GM18502 (cell line): ENCODE measurements at regions not wholly inside any gene's neighbourhood (a gene's known extent, or its start where the extent isn't known, plus 50 kb on each side); places are given as distances from the start of the nearest gene placed in this dataset.

Source experiments
- ATAC-seq: cut with Tn5 transposase; IDR thresholded peaks from one replicate; pipeline ENCODE4 v1.9.1; 2021; ENCODE audit warnings: mild to moderate bottlenecking; ENCODE audit not compliant: unreplicated experiment, poor library complexity

DNA sequence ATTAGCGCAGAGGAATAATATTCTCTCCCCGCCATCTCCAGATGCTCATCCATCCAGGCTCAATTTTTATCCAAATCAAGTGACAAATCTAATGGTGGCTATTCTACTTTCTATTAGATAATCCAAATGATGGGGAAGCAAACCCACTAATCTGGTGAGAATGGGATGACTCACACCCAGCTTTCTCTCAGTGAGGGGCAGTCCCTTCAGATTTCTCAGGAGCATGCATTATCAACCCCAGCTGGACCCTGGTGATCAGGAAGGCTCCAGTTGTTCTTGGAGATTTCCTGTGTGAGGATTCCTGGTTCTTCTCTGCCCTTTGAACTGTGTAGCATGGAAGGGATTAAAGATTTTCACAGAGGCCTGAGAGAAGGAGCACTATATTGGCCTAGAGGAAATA is 358.0 kb downstream of the WDR72 start:
- ATAC-seq, result no peak

GRCh38 chr15:53400986-53401385 is 358.5 kb downstream of the WDR72 start:
- ATAC-seq, result no peak

GRCh38 chr15:53397041-53397616 is 362.3 kb downstream of the WDR72 start:
- ATAC-seq, result no peak

GRCh38 chr15:53395871-53396270 is 363.6 kb downstream of the WDR72 start:
- no peak for ATAC-seq

GRCh38 chr15:53390549-53390948 is 368.9 kb downstream of the WDR72 start:
- ATAC-seq, result no peak

DNA sequence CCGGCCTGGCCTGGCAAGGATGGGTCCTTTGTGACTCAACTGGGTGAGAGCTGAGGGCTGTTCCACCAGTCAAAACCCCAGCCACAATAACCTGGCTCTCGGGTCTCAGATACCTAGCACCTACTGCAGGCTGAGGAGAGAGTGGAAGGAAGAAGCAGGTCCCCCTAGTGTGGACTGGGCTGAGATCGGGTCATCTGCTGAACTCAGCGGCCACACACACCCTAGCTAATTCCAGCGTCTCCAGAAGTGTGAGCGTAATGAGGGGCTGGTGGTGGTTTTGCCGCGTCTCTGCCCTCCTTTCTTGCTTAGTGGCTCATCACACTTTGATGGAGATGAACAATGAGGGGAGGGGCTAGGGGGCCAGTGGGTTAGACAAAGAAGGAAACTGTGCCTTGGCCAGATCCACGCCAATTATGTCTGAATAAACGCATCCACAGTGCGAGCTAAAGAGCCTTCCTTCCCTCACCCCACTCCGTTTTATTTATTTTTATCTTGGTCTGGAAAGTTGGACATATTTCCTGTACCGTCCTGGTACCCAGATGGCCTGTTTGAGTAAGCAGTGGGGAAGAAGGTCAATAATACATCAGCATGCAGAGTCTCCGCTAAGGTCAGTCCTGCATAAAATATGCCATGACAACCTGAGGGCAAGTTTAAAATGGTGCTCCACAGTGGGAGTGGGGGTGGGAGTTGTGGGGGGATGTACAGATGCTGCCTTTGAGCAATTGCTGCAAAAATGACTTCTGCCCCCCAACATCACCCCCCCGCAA is 370.0 kb downstream of the WDR72 start:
- ATAC-seq, result no peak

- ATAC-seq, result no peak
Observed at GRCh38 chr15:53384417-53384816, 375.0 kb downstream of the WDR72 start.

DNA sequence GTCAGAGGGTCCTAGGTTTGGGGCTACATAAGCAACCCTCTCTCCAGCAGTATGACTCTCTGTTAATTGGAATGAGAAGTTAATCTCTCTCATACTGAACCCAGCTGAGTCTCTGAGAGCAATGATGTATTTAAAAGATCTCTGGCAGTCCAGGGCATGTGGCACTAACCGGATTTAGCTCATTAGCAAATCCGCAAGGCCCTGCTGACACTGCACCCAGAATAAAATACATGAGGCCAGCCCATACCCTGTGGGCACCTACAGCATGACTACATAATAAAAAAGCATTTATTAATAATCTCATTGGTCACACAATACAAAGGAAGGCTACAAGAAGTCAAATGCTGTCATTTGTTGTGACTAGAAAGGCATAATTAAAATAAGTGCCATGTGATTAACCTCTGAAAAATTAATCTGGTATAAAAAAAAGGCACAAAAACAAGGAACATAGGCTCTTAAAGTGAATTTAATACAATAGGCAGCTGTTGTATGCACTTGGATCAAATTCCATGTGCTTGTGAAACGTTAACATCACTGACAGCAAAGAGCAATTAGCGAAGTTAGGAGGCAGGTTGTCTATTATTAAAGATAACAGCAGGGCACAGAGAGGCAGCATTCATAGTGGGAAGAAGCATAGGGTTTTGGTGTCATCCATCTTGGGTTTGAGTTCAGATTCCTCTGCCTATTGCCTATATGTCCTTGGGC is 381.2 kb downstream of the WDR72 start:
- no peak for ATAC-seq

DNA sequence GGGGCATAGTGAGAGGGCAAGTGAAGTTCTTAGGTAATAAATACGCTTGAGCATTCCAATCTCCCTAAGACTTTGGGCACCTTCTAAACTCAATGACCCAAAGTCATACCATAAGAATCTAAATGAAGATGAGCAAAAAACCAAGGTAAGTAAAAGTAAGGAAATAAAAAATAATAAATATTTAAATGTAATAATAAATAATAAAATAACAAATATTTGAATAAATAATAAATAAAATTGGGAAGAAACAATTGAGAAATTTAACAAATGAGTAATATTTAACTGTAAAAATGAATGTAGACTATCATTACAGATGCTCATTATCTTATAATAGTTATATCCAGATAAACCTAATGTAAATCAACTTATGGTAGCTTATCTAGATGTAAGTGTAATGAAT is 391.7 kb downstream of the WDR72 start:
- ATAC-seq, result no peak

DNA sequence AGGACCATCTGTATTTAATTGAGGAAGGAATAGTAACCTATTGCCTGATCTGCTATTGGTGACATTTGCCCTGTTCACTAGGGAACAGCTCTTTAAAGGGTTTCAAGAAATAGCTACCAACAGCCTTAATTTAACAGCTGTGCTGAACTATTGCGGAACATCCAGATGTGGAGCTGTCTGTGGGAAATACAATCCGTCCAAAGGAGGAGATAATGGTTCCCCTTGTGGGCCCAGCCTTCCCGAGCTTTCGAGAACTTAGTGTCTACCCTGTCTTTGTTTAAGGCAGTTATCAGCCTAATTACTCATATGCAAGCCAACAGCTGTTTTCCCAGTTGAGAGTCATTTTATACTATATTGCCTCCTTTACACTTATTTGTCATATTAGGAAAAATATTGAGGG is 398.6 kb downstream of the WDR72 start:
- ATAC-seq, result no peak

DNA sequence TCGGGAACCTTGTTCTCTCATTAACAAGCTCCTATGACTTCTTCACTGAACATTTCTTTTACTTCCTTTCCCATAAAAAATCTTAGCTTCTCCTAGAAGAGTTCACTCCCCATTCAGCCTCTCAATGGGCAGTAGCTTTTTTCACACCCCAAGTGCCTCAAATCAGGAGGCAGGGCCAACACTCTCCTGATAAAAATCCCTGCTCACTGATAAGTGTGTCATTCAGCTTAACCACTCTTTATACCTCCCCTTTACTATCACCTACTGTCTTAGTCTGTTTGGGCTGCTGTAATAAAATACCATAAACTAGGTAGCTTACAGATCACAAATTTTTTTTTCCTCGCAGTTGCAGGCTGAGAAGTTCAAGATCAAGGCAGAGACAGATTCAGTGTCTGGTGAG is 400.4 kb downstream of the WDR72 start:
- ATAC-seq, result no peak

DNA sequence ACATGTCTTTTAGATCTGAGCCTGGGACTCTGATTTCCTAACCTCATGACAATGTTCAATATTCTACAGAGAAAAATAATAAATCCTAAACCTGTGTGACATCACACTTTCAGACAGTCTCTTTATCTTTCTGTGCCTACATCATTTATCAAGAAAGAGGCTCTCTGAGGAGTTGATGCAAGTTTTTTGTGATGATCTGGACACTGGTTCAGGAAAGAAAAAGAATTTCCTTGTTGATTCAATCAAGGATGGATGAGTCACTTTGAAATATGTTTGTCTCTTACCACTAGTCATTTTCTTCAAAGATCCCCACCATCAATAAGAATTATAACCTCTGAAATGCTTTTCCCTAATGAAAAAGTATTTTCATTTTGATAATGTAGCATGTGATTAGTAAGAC is 404.6 kb downstream of the WDR72 start:
- ATAC-seq, result no peak

DNA sequence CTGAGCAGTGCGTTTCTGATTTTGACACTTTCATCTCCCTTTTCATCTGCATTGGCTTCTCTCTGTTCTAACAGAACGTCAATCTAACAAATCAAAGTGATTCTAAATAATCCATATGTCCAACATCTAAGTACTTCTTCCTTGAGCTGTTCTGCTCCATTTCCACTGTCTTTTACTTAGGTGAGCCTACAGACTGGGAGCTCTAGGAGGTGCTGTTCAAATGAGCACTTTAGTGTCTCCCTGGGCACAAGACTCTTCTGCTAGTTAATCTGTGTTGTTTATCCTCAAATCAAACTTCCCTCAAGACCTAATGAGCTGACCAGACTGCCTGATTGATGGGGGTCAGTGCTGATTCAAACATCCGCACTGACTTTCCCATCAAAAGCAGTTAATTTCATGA is 408.1 kb downstream of the WDR72 start:
- no peak for ATAC-seq

DNA sequence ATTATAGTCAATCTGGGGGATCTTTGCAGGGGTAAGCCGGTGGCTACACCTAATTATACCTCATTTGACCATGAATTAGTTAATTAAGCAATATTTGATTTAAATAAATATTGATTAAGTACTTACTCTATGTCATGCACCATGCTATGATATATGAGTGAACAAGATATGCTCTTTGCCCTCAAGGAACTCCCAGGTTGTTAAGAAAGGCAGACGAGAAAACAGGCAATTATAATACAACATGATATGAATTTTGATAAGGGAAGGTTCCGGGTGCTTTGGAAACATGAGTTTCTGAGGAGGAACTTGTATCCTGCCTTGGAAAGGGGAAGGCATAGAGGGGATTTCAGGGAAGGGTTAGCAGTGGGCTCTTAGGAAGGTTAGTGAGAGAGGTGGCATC is 412.9 kb downstream of the WDR72 start:
- ATAC-seq, result no peak

DNA sequence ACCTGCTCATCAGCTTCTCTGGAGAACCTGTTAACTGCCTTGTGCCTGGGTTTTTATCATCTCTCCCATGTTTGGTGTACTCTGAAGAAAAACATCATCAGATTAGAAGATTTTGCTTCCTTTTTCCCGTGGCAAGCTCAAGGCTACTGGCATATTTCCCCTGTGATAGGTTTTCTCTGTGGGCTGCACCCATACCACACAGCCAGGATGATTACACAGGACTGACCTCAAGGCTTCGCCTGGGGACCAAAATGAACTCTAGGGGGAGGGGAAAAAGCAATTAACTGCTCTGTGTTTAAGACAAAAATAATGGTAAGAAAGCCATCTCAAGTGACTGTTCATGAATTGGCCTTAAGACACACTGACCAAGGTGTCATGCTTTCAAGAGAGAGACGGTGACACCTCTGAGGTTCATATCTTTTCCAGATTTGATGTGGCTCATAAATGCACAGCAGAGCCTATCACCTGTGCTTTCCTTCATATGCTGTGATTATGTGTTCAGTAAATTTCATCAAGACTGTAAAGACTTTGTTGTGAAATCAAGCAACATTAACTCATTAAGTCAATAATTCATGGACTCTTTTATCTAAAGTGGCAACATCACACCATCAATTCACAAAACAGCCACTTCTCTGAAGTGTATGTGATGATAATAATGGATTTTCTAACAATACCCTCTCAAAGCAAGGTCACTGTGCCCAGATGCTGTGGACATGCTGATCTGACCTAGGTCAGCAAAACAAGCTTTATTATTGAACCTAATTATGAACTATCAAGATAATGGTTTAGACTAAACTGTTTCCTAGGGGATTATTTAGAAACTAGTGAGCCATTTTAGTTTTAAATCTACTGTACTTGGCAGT is 427.9 kb downstream of the WDR72 start:
- ATAC-seq, result no peak

DNA sequence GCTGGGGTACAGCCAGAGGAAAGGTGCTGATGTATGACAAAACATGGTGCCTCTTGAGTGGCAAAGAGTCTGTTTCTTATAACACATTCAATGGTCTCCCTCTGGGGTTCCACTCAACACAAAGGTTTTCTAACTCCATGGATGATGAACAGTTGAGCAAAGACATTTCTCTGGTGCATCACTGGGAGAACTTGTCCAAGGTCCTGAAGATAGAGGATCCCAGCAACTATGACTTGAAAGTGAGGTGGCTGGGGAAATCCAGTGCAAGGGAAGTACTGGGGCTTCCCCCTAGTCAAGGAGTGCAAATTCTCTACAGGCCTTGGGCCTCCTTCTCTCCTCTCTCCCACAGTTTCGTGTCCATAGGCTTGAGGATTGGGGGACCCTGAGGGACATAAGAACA is 431.1 kb downstream of the WDR72 start:
- ATAC-seq, result no peak

GRCh38 chr15:53324061-53324460 is 435.4 kb downstream of the WDR72 start:
- ATAC-seq, result no peak

GRCh38 chr15:53323191-53323590 is 436.3 kb downstream of the WDR72 start:
- ATAC-seq, result no peak

DNA sequence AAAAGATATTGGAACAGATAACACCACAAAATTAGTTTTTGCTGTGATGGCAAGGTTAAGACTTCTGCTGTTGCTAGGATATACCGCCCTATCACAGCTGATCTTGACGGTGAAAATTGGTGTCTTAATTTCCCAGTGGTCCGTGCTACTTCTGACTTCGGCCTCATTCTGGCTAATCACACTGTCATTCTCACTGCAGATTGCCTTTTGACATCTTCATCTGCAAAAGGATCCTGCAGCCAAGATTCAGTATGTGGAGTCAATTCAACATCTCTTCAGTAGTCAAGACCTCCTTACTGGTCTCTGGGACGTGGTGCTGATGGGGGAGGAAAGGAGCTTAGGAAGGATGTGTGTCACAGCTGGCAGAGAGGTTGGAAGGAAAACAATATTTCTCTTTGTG is 438.6 kb downstream of the WDR72 start:
- ATAC-seq, result no peak

GRCh38 chr15:53312707-53313106 is 446.8 kb downstream of the WDR72 start:
- ATAC-seq, result no peak

DNA sequence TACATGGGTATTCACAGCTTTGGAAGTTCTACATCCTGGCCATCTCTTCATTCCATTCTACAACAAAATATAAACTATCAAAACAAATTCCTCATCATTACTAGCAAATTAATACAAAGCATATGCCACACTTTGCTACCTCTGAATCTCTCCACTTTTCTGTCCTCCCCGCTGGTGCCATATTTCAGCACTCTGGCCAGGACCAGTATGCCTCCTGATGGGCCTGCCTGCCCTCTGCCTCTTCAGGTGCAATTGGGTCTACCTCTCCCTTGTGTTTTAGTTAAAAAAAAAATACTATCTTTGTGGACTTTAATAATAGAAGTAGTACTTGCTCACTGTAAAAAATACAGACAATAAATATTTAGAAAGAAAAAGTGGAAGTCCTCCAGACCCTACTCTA is 448.8 kb downstream of the WDR72 start:
- ATAC-seq, result no peak
